ENCODE measurements at regions not wholly inside any gene's neighbourhood (a gene's known extent, or its start where the extent isn't known, plus 50 kb on each side); places are given as distances from the start of the nearest gene placed in this dataset.

DNA sequence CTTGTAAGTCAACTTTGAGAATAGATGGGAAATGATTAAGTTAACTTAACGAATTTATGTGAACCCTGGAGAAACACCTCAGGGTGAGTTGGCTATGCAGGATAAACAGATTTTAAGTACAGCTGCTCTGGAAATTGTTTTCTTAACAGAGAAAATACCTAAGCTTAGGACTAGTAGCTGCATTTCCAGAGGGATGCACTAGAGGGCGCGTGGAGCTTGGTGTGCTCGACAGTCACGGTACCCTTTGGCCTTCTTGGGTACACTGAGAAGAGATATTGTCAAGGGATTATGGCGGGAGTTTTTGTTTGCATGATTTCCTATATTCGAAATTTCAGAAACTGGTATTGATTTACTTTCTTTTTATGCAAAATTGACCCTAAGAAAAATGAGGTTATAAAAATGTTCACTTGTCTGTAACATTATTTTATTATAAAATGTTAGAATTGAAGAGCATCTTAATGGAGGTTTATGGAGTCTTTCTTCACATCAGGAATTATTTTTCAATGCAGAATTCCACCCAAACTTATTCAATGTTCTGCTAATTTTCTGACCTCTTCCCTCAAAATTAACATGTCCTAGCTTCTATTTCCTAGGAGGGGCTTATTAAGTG, 58.4 kb upstream of the MYO3A start:
- TF ChIP-seq, protein P1, sequence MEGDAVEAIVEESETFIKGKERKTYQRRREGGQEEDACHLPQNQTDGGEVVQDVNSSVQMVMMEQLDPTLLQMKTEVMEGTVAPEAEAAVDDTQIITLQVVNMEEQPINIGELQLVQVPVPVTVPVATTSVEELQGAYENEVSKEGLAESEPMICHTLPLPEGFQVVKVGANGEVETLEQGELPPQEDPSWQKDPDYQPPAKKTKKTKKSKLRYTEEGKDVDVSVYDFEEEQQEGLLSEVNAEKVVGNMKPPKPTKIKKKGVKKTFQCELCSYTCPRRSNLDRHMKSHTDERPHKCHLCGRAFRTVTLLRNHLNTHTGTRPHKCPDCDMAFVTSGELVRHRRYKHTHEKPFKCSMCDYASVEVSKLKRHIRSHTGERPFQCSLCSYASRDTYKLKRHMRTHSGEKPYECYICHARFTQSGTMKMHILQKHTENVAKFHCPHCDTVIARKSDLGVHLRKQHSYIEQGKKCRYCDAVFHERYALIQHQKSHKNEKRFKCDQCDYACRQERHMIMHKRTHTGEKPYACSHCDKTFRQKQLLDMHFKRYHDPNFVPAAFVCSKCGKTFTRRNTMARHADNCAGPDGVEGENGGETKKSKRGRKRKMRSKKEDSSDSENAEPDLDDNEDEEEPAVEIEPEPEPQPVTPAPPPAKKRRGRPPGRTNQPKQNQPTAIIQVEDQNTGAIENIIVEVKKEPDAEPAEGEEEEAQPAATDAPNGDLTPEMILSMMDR (IDR thresholded peaks at IDR 0.05), result peak; percentile 91
- POLR2A ChIA-PET, result no interaction called here
- Mint-ChIP-seq H3K36me3 (ENCODE audit: low read depth) (no peaks in the 10 kb centered on the region), H3K27me3 (no peaks in the 10 kb centered on the region), H3K27ac (no peak overlapping the region), H3K9me3 (no peaks in the 10 kb centered on the region), H3K4me3 (no peak overlapping the region), H3K4me1 (no peaks in the 10 kb centered on the region)
- ATAC-seq (ENCODE audit: low read depth) (peak; percentile 76), DNase-seq (peak; percentile 34)
- intact Hi-C loops (cut with micrococcal nuclease), result loop anchor here (1.0 to 10.0 kb wide), 3 partner anchors 60 to 459 kb away; no protein-coding TSS in a partner anchor
- CTCF ChIA-PET, result interaction anchor here (0.6 to 2.0 kb wide), 18 partner anchors 9 to 1007 kb away, joined by 3 to 18 read pairs (median 4); partner anchors contain the start of gene GAD2

DNA sequence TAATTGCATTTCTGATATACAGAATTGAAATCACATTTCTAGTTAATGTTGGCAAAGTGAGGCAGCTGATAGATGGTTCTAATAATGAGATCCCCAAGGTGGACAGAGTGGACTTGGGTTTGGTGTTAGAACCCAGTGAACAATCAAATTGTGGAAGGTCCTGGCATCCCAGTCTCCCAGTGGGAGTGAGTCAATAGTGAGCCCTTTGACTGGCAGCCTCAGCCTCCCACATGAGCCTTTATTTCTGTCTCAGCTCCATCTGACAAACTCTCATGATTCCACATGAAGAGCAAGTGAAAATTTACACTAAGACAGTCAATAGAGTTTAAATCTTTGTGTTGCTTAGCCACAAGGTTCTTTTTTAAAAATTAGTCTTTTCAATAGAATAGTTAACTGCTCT, 56.7 kb upstream of the MYO3A start:
- ChIA-PET CTCF (no interaction called here), POLR2A (no interaction called here)
- no peak overlapping the region for H3K27ac Mint-ChIP-seq
- H3K36me3 Mint-ChIP-seq (ENCODE audit: low read depth), result no peaks in the 10 kb centered on the region
- TF ChIP-seq, protein P1 (IDR thresholded peaks at IDR 0.05), result no peak
- intact Hi-C loops (cut with micrococcal nuclease), result loop anchor here (10.0 kb wide), 1 partner anchor 288 kb away; no protein-coding TSS in a partner anchor
- H3K4me1 Mint-ChIP-seq, result no peaks in the 10 kb centered on the region
- no peaks in the 10 kb centered on the region for H3K27me3 Mint-ChIP-seq
- no peaks in the 10 kb centered on the region for H3K9me3 Mint-ChIP-seq
- DNase-seq, result no peak
- ATAC-seq (ENCODE audit: low read depth), result no peak
- H3K4me3 Mint-ChIP-seq, result no peak overlapping the region

All from activated B cell treated with CpG ODN at 0.5 μM for 24 hours (primary cell).